H9 (cell line): ENCODE measurements at regions not wholly inside any gene's neighbourhood (a gene's known extent, or its start where the extent isn't known, plus 50 kb on each side); places are given as distances from the start of the nearest gene placed in this dataset.

Source experiments
- DNase-seq: peaks from one replicate; pipeline ENCODE4 v3.0.0-alpha.2; 2017
- H2AFZ ChIP-seq: one replicate; pipeline ENCODE4 v1.6.1; 2013; ENCODE audit warnings: mild to moderate bottlenecking, low read length, control low read depth, moderate library complexity
- H2AK5ac ChIP-seq: 2 replicates; pipeline ENCODE4 v1.6.1; 2013; ENCODE audit warnings: low read length, control low read depth, mixed read lengths; ENCODE audit not compliant: insufficient read length
- H2BK120ac ChIP-seq: one replicate; pipeline ENCODE4 v1.6.1; 2013; ENCODE audit warnings: low read depth, mild to moderate bottlenecking, low read length, control low read depth, inconsistent platforms; ENCODE audit not compliant: poor library complexity, severe bottlenecking
- H2BK12ac ChIP-seq: 2 replicates; pipeline ENCODE4 v1.6.1; 2013; ENCODE audit warnings: low read length, control low read depth, mixed read lengths, low read depth; ENCODE audit not compliant: insufficient read length
- H2BK15ac ChIP-seq: 2 replicates; pipeline ENCODE4 v1.6.1; 2013; ENCODE audit warnings: low read depth, low read length, control low read depth
- H2BK20ac ChIP-seq: one replicate; pipeline ENCODE4 v1.6.1; 2013; ENCODE audit warnings: low read depth, mild to moderate bottlenecking, low read length, control low read depth, inconsistent platforms; ENCODE audit not compliant: poor library complexity, severe bottlenecking
- H2BK5ac ChIP-seq: 2 replicates; pipeline ENCODE4 v1.6.1; 2013; ENCODE audit warnings: low read length, control low read depth, mixed read lengths; ENCODE audit not compliant: insufficient read length
- H3K14ac ChIP-seq: 2 replicates; pipeline ENCODE4 v1.6.1; 2013; ENCODE audit warnings: low read length, control low read depth; ENCODE audit not compliant: insufficient read depth
- H3K18ac ChIP-seq: 2 replicates; pipeline ENCODE4 v1.6.1; 2013; ENCODE audit warnings: low read depth, mild to moderate bottlenecking, mixed read lengths, low read length, control low read depth; ENCODE audit not compliant: insufficient read length
- H3K23ac ChIP-seq: 2 replicates; pipeline ENCODE4 v1.6.1; 2013; ENCODE audit warnings: low read length, control low read depth, mixed read lengths, low read depth; ENCODE audit not compliant: insufficient read length
- H3K23me2 ChIP-seq: 2 replicates; pipeline ENCODE4 v1.6.1; 2013; ENCODE audit warnings: low read depth, mild to moderate bottlenecking, mixed read lengths, low read length, control low read depth; ENCODE audit not compliant: insufficient read length, poor library complexity, severe bottlenecking
- H3K27ac ChIP-seq: 2 replicates; pipeline ENCODE4 v1.5.1; 2013; ENCODE audit warnings: low read length, control low read depth, mixed read lengths, low read depth; ENCODE audit not compliant: insufficient read length
- H3K27me3 ChIP-seq: 2 replicates; pipeline ENCODE4 v1.6.1; 2013; ENCODE audit warnings: low read length, control low read depth, inconsistent platforms; ENCODE audit not compliant: insufficient read depth
- H3K4ac ChIP-seq: 2 replicates; pipeline ENCODE4 v1.6.1; 2013; ENCODE audit warnings: low read depth, mild to moderate bottlenecking, control low read depth, inconsistent platforms, low read length, moderate library complexity
- H3K4me1 ChIP-seq: 2 replicates; pipeline ENCODE4 v1.6.1; 2013; ENCODE audit warnings: low read length, control low read depth, inconsistent platforms; ENCODE audit not compliant: insufficient read depth
- H3K4me2 ChIP-seq: 2 replicates; pipeline ENCODE4 v1.6.1; 2013; ENCODE audit warnings: low read length, control low read depth, mixed read lengths; ENCODE audit not compliant: insufficient read length, insufficient read depth
- H3K56ac ChIP-seq: 2 replicates; pipeline ENCODE4 v1.6.1; 2013; ENCODE audit warnings: low read depth, mild to moderate bottlenecking, mixed read lengths, low read length, control low read depth; ENCODE audit not compliant: insufficient read length
- H3K79me1 ChIP-seq: 2 replicates; pipeline ENCODE4 v1.6.1; 2013; ENCODE audit warnings: low read depth, mild to moderate bottlenecking, moderate library complexity, low read length, control low read depth, inconsistent platforms; ENCODE audit not compliant: insufficient read depth, poor library complexity, severe bottlenecking
- H3K79me2 ChIP-seq: 2 replicates; pipeline ENCODE4 v1.6.1; 2013; ENCODE audit warnings: low read length, control low read depth, inconsistent platforms; ENCODE audit not compliant: insufficient read depth
- H3K9ac ChIP-seq: 2 replicates; pipeline ENCODE4 v1.6.1; 2013; ENCODE audit warnings: low read length, control low read depth, mixed read lengths; ENCODE audit not compliant: insufficient read length; ENCODE audit errors: extremely low read depth
- H3K9me3 ChIP-seq: one replicate; pipeline ENCODE4 v1.6.1; 2013; ENCODE audit warnings: low read depth, low read length, inconsistent platforms; ENCODE audit not compliant: control insufficient read depth
- H3T11ph ChIP-seq: one replicate; pipeline ENCODE4 v1.6.1; 2013; ENCODE audit warnings: mild to moderate bottlenecking, low read length, control low read depth, inconsistent platforms
- H4K20me1 ChIP-seq: one replicate; pipeline ENCODE4 v1.6.1; 2013; ENCODE audit not compliant: control insufficient read depth, insufficient read length, insufficient read depth
- H4K5ac ChIP-seq: 2 replicates; pipeline ENCODE4 v1.6.1; 2013; ENCODE audit warnings: low read depth, mild to moderate bottlenecking, mixed read lengths, low read length, control low read depth; ENCODE audit not compliant: insufficient read length
- H4K8ac ChIP-seq: replicated peaks from 2 replicates; pipeline ENCODE4 v1.6.1; 2013; ENCODE audit warnings: low read length, control low read depth, mixed read lengths, low read depth; ENCODE audit not compliant: insufficient read length
- H4K91ac ChIP-seq: 2 replicates; pipeline ENCODE4 v1.6.1; 2013; ENCODE audit warnings: low read depth, mild to moderate bottlenecking, moderate library complexity, mixed read lengths, low read length, control low read depth; ENCODE audit not compliant: insufficient read length
- H3K27ac Mint-ChIP-seq, 3 experiments: 2 replicates in 2 of 3; 3 replicates in 1 of 3; pipeline ENCODE4 v1.8.0; 2020 to 2021; ENCODE audit warnings: mixed read lengths in 3 of 3, mild to moderate bottlenecking in 1 of 3, moderate library complexity in 1 of 3
- H3K27me3 Mint-ChIP-seq: 2 replicates; pipeline ENCODE4 v1.8.0; 2021; ENCODE audit warnings: low read depth, mild to moderate bottlenecking, moderate library complexity, mixed read lengths
- H3K36me3 Mint-ChIP-seq, 3 experiments: 2 replicates in 2 of 3; 3 replicates in 1 of 3; pipeline ENCODE4 v1.8.0; 2020 to 2021; ENCODE audit warnings: low read depth in 3 of 3, mixed read lengths in 3 of 3; ENCODE audit not compliant: insufficient read depth in 1 of 3
- H3K4me1 Mint-ChIP-seq, 2 experiments: 2 replicates each; pipeline ENCODE4 v1.8.0; 2020; ENCODE audit warnings: mixed read lengths in 2 of 2
- H3K4me3 Mint-ChIP-seq, 2 experiments: 2 replicates in 1 of 2; 3 replicates in 1 of 2; pipeline ENCODE4 v1.8.0; 2020 to 2021; ENCODE audit warnings: mild to moderate bottlenecking in 2 of 2, mixed read lengths in 2 of 2, moderate library complexity in 1 of 2
- H3K9me3 Mint-ChIP-seq, 2 experiments: 2 replicates in 1 of 2; 3 replicates in 1 of 2; pipeline ENCODE4 v1.8.0; 2020; ENCODE audit warnings: mild to moderate bottlenecking in 2 of 2, mixed read lengths in 2 of 2, moderate library complexity in 1 of 2
- WGBS: extraction: QIAGEN DNeasy Blood & Tissue Kit; methylation state at CpG from one replicate; pipeline ENCODE4 v1.1.7; 2013; ENCODE audit warnings: missing lambda C conversion rate, low lambda C conversion rate, mixed read lengths; ENCODE audit not compliant: insufficient read length; ENCODE audit errors: extremely low coverage; 5-methylcytosine and 5-hydroxymethylcytosine counted together
- TF ChIP-seq, protein P1 (sequence below): fragments of 200-600 bp; sonication (generic); conservative IDR thresholded peaks from 3 replicates; pipeline ENCODE4 v1.8.0; 2021; ENCODE audit warnings: antibody characterized with exemption, mild to moderate bottlenecking

DNA sequence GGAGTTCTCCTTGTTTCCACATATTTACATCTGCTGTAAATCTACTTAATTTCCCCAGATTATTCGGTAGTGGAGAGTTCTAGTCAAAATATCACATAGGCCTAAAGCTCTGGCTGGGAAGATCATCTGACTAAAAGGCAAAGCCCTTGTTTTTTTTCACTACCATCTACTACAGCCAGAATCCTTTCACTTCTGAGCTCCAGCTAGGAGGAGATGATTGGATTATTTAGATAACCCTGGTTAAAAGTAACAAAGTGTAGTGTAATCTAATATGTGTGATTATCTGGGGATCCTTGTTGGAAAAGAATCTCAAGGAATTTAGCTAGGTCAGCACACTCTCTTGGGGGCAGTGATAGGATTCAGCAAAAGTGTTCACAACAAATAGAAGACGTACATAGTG is 125.4 kb downstream of the DYRK2 start:
- no peaks in the 10 kb centered on the region for H3K79me2 ChIP-seq
- H3K27ac ChIP-seq = no peak overlapping the region
- no peaks in the 10 kb centered on the region for H3K27me3 ChIP-seq
- Mint-ChIP-seq H3K4me1 (peaks cover 27 to 28% of the 10 kb centered on the region in 2 experiments), H3K4me3 (no peak overlapping the region; a peak in 1 of 5 replicates), H3K27ac (peak overlapping the region; percentile 25 to 98 (median 94); a peak in 4 of 7 replicates), H3K27me3 (peaks cover 6% of the 10 kb centered on the region), H3K9me3 (peaks cover 22% of the 10 kb centered on the region in 2 experiments), H3K36me3 (peaks cover 6 to 27% (median 18%) of the 10 kb centered on the region in 3 experiments; a peak in 6 of 7 replicates)
- peak overlapping the region; percentile 43 for H3T11ph ChIP-seq
- no peaks in the 10 kb centered on the region for H3K9me3 ChIP-seq
- H2AFZ ChIP-seq = no peak overlapping the region
- no peak overlapping the region for H3K4me2 ChIP-seq
- H4K5ac ChIP-seq = no peak overlapping the region
- H2BK120ac ChIP-seq = peak overlapping the region; percentile 55
- H3K9ac ChIP-seq = no peak overlapping the region
- no peak overlapping the region for H3K4ac ChIP-seq
- no peak for DNase-seq
- H2BK5ac ChIP-seq = no peak overlapping the region
- H4K20me1 ChIP-seq = no peaks in the 10 kb centered on the region
- no peak overlapping the region for H2BK20ac ChIP-seq
- H3K79me1 ChIP-seq = no peaks in the 10 kb centered on the region
- no peaks in the 10 kb centered on the region; the same call in 1 of the 2 replicates for H3K4me1 ChIP-seq
- H4K91ac ChIP-seq = no peak overlapping the region
- no peak overlapping the region for H3K56ac ChIP-seq
- H3K23me2 ChIP-seq = no peaks in the 10 kb centered on the region
- no peak overlapping the region for H2AK5ac ChIP-seq
- H2BK12ac ChIP-seq = no peak overlapping the region
- no peak overlapping the region for H4K8ac ChIP-seq
- H3K14ac ChIP-seq = no peak overlapping the region
- H3K23ac ChIP-seq = no peak overlapping the region
- no CpG with 5 or more reads among the region's 2 CpGs for WGBS
- H3K18ac ChIP-seq = no peak overlapping the region
- no peak overlapping the region for H2BK15ac ChIP-seq
- TF ChIP-seq, protein P1, sequence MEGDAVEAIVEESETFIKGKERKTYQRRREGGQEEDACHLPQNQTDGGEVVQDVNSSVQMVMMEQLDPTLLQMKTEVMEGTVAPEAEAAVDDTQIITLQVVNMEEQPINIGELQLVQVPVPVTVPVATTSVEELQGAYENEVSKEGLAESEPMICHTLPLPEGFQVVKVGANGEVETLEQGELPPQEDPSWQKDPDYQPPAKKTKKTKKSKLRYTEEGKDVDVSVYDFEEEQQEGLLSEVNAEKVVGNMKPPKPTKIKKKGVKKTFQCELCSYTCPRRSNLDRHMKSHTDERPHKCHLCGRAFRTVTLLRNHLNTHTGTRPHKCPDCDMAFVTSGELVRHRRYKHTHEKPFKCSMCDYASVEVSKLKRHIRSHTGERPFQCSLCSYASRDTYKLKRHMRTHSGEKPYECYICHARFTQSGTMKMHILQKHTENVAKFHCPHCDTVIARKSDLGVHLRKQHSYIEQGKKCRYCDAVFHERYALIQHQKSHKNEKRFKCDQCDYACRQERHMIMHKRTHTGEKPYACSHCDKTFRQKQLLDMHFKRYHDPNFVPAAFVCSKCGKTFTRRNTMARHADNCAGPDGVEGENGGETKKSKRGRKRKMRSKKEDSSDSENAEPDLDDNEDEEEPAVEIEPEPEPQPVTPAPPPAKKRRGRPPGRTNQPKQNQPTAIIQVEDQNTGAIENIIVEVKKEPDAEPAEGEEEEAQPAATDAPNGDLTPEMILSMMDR = no peak
